Right renal cortex interstitium (tissue), 3 donors: ENCODE measurements at regions not wholly inside any gene's neighbourhood (a gene's known extent, or its start where the extent isn't known, plus 50 kb on each side); places are given as distances from the start of the nearest gene placed in this dataset.
A peak's percentile ranks its signal among the peaks of the same experiment; 100 is the strongest.

Experiments used
- DNase-seq, 3 donors: peaks; one replicate each; pipeline ENCODE4 v3.0.0-alpha.2; 2013; ENCODE audit warnings: low read depth in 3 of 3, low spot score in 2 of 3

DNA sequence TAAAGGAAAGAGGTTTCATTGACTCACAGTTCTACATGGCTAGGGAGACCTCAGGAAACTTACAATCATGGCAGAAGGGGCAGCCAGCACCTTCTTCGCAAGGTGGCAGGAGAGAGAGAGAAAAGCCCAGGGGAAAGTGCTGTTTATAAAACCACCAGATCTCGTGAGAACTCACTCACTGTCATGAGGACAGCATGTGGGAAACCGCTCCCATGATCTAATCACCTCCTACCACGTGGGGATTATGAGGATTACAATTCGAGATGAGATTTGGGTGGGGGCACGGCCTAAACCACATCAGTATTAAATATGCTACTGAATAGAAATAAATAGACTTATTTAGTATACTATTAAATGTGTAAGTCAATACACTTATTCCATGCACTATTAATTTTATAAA is 70.6 kb upstream of the TCF21 start:
- no peak for DNase-seq

DNA sequence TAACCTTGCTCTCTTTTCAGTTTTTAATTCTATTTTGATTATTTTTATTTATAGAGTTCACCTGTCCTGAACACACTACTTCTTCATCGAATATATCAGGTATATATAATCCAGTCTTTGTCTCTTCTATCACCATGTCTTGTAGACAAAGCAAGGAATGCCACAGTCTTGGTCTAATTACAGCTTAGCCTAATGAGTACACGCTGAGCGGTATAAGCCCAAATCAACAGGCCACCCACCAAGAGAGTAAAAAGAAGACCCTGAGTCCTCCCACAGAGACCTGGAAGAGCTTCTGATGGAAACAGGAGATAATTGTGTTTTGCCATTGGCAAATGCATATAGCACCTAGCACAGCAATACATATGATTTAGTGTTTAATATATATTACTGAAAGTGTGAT is 68.7 kb upstream of the TCF21 start:
- no peak for DNase-seq

DNA sequence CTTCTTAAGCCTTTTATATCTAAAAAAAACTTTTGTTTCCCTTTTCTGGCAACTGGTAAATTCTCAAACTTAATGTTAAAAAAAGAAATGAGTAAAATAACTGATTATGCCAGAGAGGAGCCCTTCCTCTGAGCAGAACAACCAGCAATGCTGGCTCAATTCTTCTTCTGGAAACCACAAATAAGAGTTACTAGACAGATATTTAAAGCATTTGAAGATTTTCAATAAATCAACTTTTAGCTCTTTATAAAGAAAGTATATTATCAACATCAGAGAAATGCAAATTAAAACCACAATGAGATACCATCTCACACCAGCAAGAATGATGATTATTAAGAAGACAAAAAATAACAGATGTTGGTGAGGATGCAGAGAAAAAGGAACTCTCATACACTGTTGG is 61.1 kb upstream of the TCF21 start:
- no peak for DNase-seq

DNA sequence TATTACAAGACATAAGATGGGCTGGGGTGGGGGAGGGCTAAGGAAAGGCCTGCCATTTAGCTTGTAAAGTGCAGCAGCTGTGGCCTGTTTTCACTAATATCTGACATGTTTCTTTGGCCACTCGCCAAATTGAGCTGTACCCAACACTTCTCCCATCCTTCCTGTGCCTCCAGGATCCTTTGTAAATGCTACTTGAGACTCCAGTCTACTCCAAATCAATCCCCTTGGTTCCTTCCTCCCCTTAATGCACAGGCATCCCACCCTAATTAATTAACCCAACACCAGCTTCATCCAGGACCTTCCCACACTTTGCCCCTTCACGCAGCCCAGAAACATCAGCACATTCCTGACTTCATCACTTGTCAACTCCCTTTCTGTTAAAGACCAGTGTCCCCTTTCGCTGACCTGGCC is 55.0 kb upstream of the TCF21 start:
- DNase-seq: peak in 1 of 3 donors; percentile 73

DNA sequence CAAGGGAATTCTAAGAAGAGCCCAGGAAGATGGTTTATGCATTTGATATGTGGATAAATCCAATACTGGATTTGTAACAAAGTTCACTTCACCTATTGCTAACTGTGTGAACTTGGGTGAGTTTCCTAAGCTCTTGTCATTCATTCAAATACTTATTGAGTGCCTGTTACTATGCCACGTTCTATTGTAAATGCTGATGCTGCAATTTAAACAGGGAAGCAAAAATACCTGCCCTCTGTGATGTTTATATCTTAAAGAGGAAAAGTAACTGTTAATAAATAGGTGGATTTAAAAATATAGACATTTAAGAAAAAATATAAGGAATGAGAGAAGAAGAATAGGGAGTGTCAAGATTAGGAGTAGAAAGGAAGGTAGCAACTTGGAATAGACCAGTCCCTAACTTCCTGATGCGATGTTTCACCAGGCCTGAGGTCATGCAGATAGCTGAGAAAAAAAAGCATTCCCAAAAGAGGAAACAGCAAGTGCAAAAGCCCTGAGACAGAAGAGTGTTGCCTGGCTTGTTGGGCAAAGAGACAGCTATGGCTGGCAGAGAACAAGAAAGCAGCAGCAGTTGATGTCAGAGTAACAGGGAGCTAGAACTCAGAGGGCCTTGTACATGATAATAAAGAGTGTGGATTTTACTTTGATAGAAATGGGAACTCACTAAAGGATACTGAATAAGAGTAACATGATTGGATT is 54.3 kb upstream of the TCF21 start:
- DNase-seq: no peak

DNA sequence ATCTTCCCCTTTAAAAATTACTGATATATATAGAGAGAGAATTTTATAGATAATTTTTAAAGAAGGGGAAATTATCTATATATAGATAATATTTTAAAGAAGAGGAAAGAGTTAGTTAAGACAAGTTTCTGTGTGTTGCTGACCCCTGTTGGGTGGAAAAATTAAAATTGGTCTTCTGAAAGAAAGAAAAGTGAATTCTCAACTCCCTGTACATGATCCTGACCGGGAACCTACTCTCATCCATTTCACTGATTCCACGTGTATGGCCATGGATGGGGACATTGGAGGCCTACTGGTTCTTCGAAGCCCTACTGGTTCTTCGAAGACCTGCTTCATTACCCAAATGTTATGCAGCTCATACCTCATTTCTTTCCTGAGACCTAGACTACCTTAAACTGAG is 53.0 kb upstream of the TCF21 start:
- DNase-seq: no peak

DNA sequence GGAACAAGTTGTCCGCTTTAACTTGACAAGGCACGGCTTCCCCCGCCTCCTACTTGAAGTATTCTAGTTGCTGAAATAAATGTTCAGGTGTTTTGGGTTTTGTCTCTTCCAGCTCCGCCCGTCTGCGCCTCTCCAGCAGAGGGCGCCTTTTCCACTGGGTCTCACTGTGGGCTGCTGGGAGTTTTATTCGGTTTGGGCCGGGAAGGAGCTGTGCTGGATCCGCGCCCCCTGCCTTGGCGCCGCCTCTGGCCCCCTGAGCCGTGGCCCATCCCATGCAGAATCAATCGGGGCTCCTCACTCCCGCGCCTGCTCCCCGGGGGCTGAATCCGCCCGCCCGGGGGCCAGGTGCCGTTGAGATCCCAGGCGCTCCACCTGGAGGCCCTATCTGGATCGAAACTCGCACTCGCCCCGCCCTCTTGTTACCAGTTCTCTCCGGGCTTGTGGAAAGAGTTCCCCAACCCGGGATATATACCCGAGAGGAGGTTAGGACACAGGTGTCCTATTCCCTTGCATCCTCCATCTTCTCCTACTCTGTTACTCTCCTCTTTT is 51.0 kb upstream of the TCF21 start:
- DNase-seq: no peak
